K562 (cell line): ENCODE measurements at regions not wholly inside any gene's neighbourhood (a gene's known extent, or its start where the extent isn't known, plus 50 kb on each side); places are given as distances from the start of the nearest gene placed in this dataset.

ENCODE experiments used
- ATAC-seq: fragments of 200-7000 bp; cut with Tn5 transposase; 3 replicates; pipeline ENCODE4 v1.9.1; 2020; ENCODE audit warnings: moderate library complexity
- BruUV-seq: library from RNA; stranded (reverse); fragments of 400-500 nt; replicated peaks from 2 replicates; lab custom pipeline; 2021; lab: Mats Ljungman, UMichigan
- CTCF ChIA-PET: fragments of 300-600 bp; formaldehyde crosslinking; extraction: SDS; loops from one replicate; lab custom pipeline; 2021; ENCODE audit warnings: low intra/inter-chr PET ratio; lab: Yijun Ruan, JAX
- POLR2A ChIA-PET: fragments of 300-600, 350-650 bp; sonication (Branson Sonifier 250); formaldehyde crosslinking; extraction: SDS; loops from one replicate; lab custom pipeline; 2021; ENCODE audit warnings: antibody characterized with exemption, inconsistent platforms; lab: Yijun Ruan, JAX
- DNase-seq, 4 experiments: peaks; one replicate each; pipeline versions ENCODE4 v3.0.0 to v3.0.0-alpha.2; 2011 to 2018; ENCODE audit warnings: low spot score in 3 of 4, mixed read lengths in 3 of 4; ENCODE audit errors: extremely low read depth in 1 of 4
- FAIRE-seq: peaks from 2 replicates; lab custom pipeline; 2011; peaks lifted over from hg19 to GRCh38; lab: Jason Lieb, UNC
- H2AFZ ChIP-seq: 2 replicates; pipeline ENCODE4 v1.6.0; 2011; ENCODE audit warnings: low read depth, low read length, control low read depth, inconsistent platforms
- H3K27ac ChIP-seq: fragments of 200-600 bp; 3 replicates; pipeline ENCODE4 v1.8.0; 2011; ENCODE audit warnings: low read depth, mild to moderate bottlenecking, control low read depth, inconsistent platforms, low read length, moderate library complexity, mixed read lengths; ENCODE audit errors: extremely low read depth
- H3K27me3 ChIP-seq, 2 experiments: fragments of 300-600 bp in 1 of 2; 2 replicates in 1 of 2; 3 replicates in 1 of 2; pipeline versions ENCODE4 v1.6.0 to v1.8.0; 2011; ENCODE audit warnings: inconsistent platforms in 2 of 2, low read length in 2 of 2, mild to moderate bottlenecking in 1 of 2, mixed read lengths in 1 of 2, moderate library complexity in 1 of 2; ENCODE audit not compliant: control insufficient read depth in 2 of 2, insufficient read depth in 2 of 2
- H3K36me3 ChIP-seq: fragments of 300-600 bp; 3 replicates; pipeline ENCODE4 v1.8.0; 2011; ENCODE audit warnings: mild to moderate bottlenecking, low read length, inconsistent platforms; ENCODE audit not compliant: control insufficient read depth, insufficient read depth
- H3K4me1 ChIP-seq, 2 experiments: fragments of 200-600 bp in 1 of 2; replicated peaks in 1 of 2; 2 replicates in 1 of 2; 3 replicates in 1 of 2; pipeline versions ENCODE4 v1.5.1 to v1.8.0; 2011; ENCODE audit warnings: inconsistent platforms in 2 of 2, low read length in 2 of 2, mild to moderate bottlenecking in 1 of 2, mixed read lengths in 1 of 2, moderate library complexity in 1 of 2; ENCODE audit not compliant: control insufficient read depth in 2 of 2, insufficient read depth in 2 of 2
- H3K4me2 ChIP-seq: 2 replicates; pipeline ENCODE4 v1.6.1; 2011; ENCODE audit warnings: low read length, control low read depth, inconsistent platforms, mixed read lengths; ENCODE audit not compliant: insufficient read depth
- H3K4me3 ChIP-seq: fragments of 200-600 bp; sonication (generic), shearing (Covaris generic); 2 replicates; pipeline ENCODE4 v1.5.1; 2016; ENCODE audit warnings: control low read depth, inconsistent platforms
- H3K79me2 ChIP-seq: fragments of 200-600 bp; 3 replicates; pipeline ENCODE4 v1.8.0; 2011; ENCODE audit warnings: low read length, inconsistent platforms; ENCODE audit not compliant: control insufficient read depth, insufficient read depth
- H3K9ac ChIP-seq, 2 experiments: 2 replicates each; pipeline versions ENCODE4 v1.6.0 to v1.6.1; 2011; ENCODE audit warnings: low read depth in 2 of 2, low read length in 2 of 2, control low read depth in 1 of 2, inconsistent platforms in 1 of 2, mild to moderate bottlenecking in 1 of 2, mixed read lengths in 1 of 2; ENCODE audit not compliant: insufficient read depth in 1 of 2
- H3K9me1 ChIP-seq: one replicate; pipeline ENCODE4 v1.6.0; 2011; ENCODE audit warnings: inconsistent platforms, mild to moderate bottlenecking, low read length, moderate library complexity; ENCODE audit not compliant: control insufficient read depth, insufficient read depth
- H3K9me3 ChIP-seq: replicated peaks from 2 replicates; pipeline ENCODE4 v1.5.1; 2011; ENCODE audit warnings: low read depth, low read length, inconsistent platforms; ENCODE audit not compliant: control insufficient read depth, insufficient read depth
- H4K20me1 ChIP-seq: replicated peaks from 2 replicates; pipeline ENCODE4 v1.6.1; 2011; ENCODE audit warnings: low read length, inconsistent platforms, mixed read lengths; ENCODE audit not compliant: control insufficient read depth, insufficient read depth
- ATF2 ChIP-seq: sonication (generic); formaldehyde crosslinking; IDR thresholded peaks from 2 replicates; pipeline ENCODE4 v1.8.1; 2022; ENCODE audit warnings: missing genetic modification reagents
- HES1 ChIP-seq: fragments of 450-650 bp; IDR thresholded peaks from 2 replicates; pipeline ENCODE4 v1.6.1; 2016; ENCODE audit warnings: low read depth, mild to moderate bottlenecking, moderate library complexity
- ILK ChIP-seq: fragments of 450-650 bp; IDR thresholded peaks from 2 replicates; pipeline ENCODE4 v1.6.1; 2016; ENCODE audit warnings: missing genetic modification characterization, low read depth, mild to moderate bottlenecking, missing compliant biosample characterization, moderate library complexity, borderline replicate concordance
- MTA2 ChIP-seq: fragments of 450-650 bp; IDR thresholded peaks from 2 replicates; pipeline ENCODE4 v1.6.1; 2016; ENCODE audit warnings: low read depth
- MYC ChIP-seq, 2 experiments: fragments of 250-450 bp in 1 of 2; sonication (Bioruptor Pico) in 1 of 2; IDR thresholded peaks; 2 replicates each; pipeline versions ENCODE4 v1.5.1 to v1.6.1; 2012 to 2021; ENCODE audit warnings: low read depth in 2 of 2, borderline replicate concordance in 1 of 2, improper control_type of control experiment in 1 of 2, low read length in 1 of 2, mild to moderate bottlenecking in 1 of 2, moderate library complexity in 1 of 2
- RFX5 ChIP-seq: IDR thresholded peaks from 2 replicates; pipeline ENCODE4 v1.6.1; 2011; ENCODE audit warnings: low read depth, mild to moderate bottlenecking, improper control_type of control experiment, low read length
- ZNF655 ChIP-seq: fragments of 250-450 bp; sonication (Bioruptor Pico); IDR thresholded peaks from 2 replicates; pipeline ENCODE4 v1.5.0; 2021
- in situ Hi-C: fragments of 300-500 bp; cut with MboI; formaldehyde crosslinking; loops from 4 replicates; pipeline ENCODE4 v1.15.0; 2018; ENCODE audit warnings: inconsistent platforms, mixed read lengths
- intact Hi-C: fragments of 100-400 bp; cut with micrococcal nuclease; formaldehyde crosslinking; loops from 2 replicates; pipeline ENCODE4 v1.14.2; 2022

- FAIRE-seq (no peak), ATAC-seq (no peak), DNase-seq (no peak)
- POLR2A ChIA-PET = no interaction called here
- H4K20me1 ChIP-seq = no peaks in the 10 kb centered on the region
- no TSS peak for BruUV-seq
- no peaks in the 10 kb centered on the region for H3K36me3 ChIP-seq
- no peaks in the 10 kb centered on the region for H3K9me1 ChIP-seq
- H2AFZ ChIP-seq = no peak overlapping the region
- no peak overlapping the region for H3K4me2 ChIP-seq
- H3K4me3 ChIP-seq = no peak overlapping the region
- H3K27ac ChIP-seq = no peak overlapping the region
- H3K4me1 ChIP-seq = peaks cover 7 to 11% of the 10 kb centered on the region in 2 experiments; a peak in 4 of 5 replicates
- no peak overlapping the region for H3K9ac ChIP-seq
- peaks cover 4% of the 10 kb centered on the region for H3K9me3 ChIP-seq
- TF ChIP-seq RFX5 (no peak), ILK (no peak), MYC (IDR thresholded peaks at IDR 0.05; ENCODE audit: low read depth, low read length) (no peak), MYC (CRISPR knock-in tag; IDR thresholded peaks at IDR 0.05; ENCODE audit: borderline replicate concordance, low read depth) (no peak), ATF2 (CRISPR knock-in tag) (no peak), HES1 (no peak), ZNF655 (CRISPR knock-in tag) (no peak), MTA2 (no peak)
- in situ Hi-C loops = no loop called here
- no peaks in the 10 kb centered on the region for H3K79me2 ChIP-seq
- CTCF ChIA-PET = no interaction called here
- intact Hi-C loops = no loop called here
- H3K27me3 ChIP-seq = no peaks in the 10 kb centered on the region
Measured at GRCh38 chr12:14270392-14270791, 95.1 kb upstream of the ATF7IP start.
